Skeletal muscle cell (primary cell): ENCODE measurements at regions not wholly inside any gene's neighbourhood (a gene's known extent, or its start where the extent isn't known, plus 50 kb on each side); places are given as distances from the start of the nearest gene placed in this dataset.
"Not testable (repeated sequence)": the region's sequence is repeated elsewhere in the genome, so short reads cannot be mapped to it uniquely, and the experiment has no call there.

Experiments used
- DNase-seq: peaks from one replicate; pipeline ENCODE4 v3.0.0-alpha.2; 2010; ENCODE audit warnings: low read depth
- H3K4me3 ChIP-seq: 2 replicates; pipeline ENCODE4 v1.5.1; 2011; ENCODE audit warnings: low read depth, mild to moderate bottlenecking, control low read depth, low read length, moderate library complexity

- H3K4me3 ChIP-seq = no peak overlapping the region
- no peak for DNase-seq
Measured at GRCh38 chr20:56689318-56689717, 60.2 kb downstream of the TFAP2C start.

GRCh38 chr20:56689852-56690485 is 60.9 kb downstream of the TFAP2C start:
- no peak overlapping the region for H3K4me3 ChIP-seq
- no peak for DNase-seq

DNA sequence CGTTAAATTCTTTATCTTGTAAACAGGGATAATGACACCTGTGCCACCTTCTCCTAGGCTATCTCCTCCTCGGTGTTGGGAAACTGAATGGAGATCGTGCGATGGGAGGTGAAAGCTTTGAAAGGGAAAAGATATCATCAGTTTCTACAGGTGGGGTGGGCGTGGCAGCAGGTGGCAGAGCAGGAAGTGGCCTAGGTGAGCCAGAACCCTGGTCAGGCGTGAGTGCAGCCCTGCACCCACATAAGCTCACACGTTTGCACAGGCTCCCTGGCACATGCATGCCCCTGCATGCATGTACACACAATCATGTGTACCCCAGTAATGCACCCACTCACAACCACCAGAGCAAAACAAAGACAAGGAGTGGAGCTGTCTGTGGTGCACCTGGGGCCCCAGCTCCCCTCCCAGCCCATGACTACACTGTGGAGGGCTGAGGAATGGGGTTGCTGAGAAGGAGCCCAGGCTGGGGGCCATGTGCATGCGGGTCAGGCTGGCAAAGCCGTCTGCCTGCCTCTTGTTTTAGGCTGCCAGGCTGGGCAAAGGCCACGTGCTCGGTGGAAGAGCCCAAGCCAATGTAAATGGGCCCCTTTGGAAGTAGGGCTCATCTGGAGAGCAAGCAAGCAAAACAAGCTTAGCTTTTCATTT is 61.5 kb downstream of the TFAP2C start:
- no peak for DNase-seq
- H3K4me3 ChIP-seq = no peak overlapping the region

DNA sequence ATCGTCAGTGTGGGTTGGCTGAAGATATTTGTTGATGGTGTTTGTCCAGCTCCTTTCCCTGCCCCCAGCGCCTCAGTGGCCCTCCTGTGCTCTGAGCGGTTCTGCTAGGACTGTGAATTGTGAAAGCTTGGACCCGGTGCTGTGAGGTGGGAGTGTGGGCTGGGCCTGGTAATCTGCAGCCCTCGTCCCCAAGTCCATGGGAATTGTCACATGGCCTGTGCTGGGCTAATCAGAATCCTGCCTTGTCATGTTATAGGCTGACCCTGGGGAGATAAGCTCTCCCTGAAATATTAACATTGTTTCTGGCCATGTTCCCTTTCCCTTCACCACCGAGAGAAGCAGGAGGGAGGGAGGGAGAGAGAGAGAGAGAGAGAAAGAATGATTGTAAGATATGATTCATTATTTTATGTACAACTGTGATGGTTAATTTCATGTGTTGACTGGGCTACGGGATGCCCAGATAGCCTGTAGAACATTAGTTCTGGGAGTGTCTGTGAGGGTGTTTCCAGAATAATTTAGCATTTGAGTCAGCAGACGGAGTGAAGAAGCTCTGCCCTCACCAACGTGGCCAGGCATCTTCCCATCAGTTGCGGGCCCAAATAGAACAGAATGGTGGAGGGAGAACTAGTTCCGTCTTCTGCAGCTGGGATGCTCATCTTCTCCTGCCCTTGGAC is 62.4 kb downstream of the TFAP2C start:
- no peak overlapping the region for H3K4me3 ChIP-seq
- DNase-seq = no peak

DNA sequence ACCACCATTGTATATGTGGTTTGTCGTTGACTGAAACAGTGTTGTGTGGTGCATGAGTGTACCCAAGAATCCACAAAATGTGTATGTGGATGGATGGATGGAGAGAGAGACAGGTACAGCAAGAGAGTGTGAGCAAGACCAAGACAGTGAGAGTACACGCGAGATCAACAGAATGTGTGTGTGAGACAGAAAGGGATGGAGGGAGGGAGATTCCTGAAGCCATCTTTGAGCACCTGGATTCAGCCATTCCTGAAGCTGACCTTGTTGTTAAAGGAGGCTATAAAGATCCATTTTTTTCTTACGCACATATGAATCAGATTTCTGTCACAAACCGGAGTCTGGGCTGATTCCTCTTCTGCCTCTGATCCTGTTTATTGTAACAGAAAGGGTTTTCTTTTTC is 64.1 kb downstream of the TFAP2C start:
- no peak for DNase-seq

DNA sequence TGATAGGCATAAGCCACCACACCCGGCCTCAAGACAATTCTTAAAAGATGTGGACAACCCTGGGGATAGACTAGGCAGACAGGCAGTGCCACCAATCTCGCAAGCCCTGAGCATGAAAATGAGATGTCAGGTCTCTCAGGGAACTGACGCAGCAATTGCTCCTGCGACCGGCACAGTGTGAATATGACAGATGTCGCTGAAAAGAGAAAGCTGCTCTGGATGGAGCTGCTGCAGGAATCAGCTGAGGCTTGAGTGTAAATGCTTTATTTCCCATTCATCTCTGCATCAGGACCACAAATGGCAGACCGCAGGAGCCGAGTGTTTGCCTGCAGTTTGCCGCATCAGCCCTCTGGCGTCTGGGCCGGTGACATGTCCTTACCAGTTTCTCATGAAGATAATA is 68.4 kb downstream of the TFAP2C start:
- no peak for DNase-seq
- no peak overlapping the region for H3K4me3 ChIP-seq

More for the DNA sequence above, 64.1 kb downstream of the TFAP2C start:
- H3K4me3 ChIP-seq = no peak overlapping the region

DNA sequence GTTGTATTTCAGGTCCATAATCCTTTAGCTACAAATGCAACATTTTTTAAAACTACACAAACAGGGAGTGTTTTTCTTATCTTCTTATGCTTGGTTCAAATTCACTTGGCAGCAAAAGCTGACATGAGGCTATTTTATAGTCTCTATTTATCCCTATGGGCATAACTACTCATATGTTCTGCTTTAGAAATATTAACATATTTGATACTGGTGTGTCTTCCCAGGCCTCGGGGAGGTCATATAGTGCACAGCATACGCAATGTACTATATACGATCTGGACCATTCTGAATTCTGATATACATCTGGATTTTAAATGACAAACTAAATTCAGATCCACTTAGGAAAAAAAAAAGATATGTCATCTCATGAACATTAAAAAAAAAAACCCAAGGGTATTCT is 69.2 kb downstream of the TFAP2C start:
- H3K4me3 ChIP-seq = no peak overlapping the region
- no peak for DNase-seq

- H3K4me3 ChIP-seq = no peak overlapping the region
- DNase-seq = no peak
Measured at GRCh38 chr20:56698749-56699148, 69.6 kb downstream of the TFAP2C start.

DNA sequence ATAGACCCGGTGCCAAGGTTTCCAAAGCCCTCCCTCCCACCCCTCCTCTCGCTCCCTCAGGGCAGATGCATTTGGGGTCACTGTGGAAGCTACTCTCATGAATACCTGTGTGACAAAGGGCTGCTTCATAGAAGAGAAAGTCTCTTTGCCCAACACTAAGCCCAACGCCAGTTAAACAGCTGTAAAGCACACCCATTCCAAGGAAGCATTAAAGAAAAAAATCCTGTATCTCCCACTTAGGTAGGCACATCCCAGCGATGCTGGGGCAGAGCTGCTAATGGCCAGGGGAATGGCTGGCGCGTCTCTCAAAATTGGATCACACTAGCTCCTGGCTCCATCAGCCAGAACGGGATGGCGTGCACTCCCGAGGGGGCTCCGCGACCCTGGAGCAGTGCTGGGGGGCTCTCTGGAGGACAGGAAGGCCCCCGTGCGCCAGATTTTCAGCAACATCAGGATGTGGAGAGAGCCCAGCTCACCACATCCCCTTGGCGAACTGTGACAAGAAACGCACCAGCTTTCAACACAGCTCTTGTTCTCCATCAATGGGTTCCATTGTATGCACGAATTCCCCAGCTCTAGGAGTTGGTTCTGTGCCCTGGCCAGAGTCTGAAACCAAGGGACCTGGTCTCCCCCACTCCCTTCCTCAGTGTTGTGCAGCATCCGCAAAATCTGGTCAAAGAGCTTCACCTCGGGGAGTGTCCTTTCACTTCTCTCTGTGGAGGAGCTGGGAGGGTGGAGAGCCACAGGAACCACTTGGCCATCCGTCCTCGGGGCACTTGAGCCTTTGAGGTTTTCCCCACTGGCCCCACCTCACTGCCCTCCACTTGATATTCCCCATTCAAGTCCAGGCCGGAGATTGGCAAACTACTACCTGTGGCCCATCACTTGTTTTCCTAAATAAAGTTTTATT is 74.1 kb downstream of the TFAP2C start:
- DNase-seq = no peak
- no peak overlapping the region for H3K4me3 ChIP-seq

DNA sequence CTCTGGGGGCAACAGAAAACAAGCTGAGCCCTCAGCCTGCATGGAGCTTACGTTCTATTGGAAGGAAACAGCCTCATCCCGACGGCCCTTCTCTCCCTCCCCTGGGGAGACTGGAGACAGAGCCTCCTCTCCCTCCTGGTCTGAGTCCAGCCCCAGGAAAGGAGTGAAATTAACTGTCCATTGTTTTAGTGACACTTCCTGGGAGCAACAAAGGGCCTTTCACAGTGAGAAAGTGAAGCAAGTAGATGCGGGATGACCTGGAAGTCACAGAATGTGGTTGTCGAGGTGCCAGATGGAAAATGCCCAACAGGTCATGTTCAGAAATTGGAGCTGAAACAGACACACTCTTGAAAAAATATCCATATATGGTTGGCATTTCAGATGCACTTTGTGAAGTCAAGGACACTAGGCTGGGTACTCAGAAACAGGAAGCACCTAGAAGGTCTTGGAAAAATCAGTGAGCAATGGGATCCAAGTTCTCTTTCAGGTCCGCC is 77.8 kb downstream of the TFAP2C start:
- DNase-seq = no peak
- no peak overlapping the region for H3K4me3 ChIP-seq

DNA sequence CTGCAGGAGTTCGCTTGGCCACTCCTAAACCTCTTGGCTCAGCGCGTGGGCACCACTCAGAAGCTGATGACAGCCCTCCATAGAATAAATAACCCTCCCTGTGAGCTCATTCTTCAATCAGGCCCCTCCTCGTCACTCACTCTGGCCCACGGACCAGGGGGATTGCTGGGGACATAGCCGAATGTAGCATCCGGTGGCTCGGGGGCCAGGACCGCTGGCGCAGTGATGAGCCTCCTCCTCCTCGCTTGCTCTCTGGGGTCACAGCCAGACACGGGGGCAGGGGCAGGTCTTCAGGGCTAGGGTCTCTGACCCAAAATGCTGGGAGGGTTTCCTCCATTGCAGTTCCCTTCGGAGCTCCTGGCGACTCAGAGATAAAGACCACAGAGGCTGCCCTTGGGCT is 79.9 kb downstream of the TFAP2C start:
- H3K4me3 ChIP-seq = no peak overlapping the region
- no peak for DNase-seq

DNA sequence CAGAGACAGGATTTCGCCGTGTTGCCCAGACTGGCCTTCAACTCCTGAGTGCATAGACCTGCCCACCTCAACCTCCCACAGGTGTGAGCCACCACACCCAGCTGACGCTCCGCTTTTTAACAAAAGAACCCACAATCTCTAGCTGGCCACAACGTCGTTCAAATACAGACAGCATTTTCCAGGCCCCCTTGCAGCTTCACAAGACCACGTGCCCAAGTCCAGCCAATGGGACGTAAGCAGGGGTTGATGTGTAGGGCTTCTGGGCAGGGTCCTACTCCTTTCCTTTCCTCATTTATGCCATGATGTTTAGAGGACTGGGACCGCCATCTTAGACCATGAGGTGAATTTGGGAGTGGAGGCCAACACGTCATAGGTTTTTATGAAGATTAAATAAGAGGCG is 81.0 kb downstream of the TFAP2C start:
- no peak overlapping the region for H3K4me3 ChIP-seq
- DNase-seq = no peak

- not testable (repeated sequence) for H3K4me3 ChIP-seq, DNase-seq
Measured at GRCh38 chr20:56710577-56710976, 81.5 kb downstream of the TFAP2C start.

GRCh38 chr20:56711018-56711417 is 81.9 kb downstream of the TFAP2C start:
- DNase-seq = no peak
- H3K4me3 ChIP-seq = no peak overlapping the region

DNA sequence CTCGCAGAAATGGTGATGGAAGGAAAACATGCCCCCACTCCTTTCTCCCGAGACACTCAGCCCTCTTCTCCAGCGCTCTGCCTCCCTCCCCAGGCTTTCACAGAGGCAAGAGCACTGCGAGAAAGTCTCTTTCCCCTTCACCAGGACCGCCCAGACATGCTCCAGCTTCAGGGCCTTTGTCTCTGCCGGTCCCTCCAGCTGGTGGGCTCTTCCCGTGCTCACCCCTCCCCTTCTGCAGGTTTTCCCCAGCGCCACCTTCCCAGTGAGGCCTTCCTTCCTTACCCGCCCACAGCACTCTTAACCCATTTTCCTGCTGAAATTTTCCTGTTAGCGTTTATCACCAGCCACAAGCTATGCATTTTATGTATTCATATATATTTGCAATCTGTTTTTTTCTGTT is 86.2 kb downstream of the TFAP2C start:
- H3K4me3 ChIP-seq = no peak overlapping the region
- DNase-seq = no peak

GRCh38 chr20:56715902-56716519 is 86.9 kb downstream of the TFAP2C start:
- DNase-seq = no peak
- no peak overlapping the region for H3K4me3 ChIP-seq

- no peak overlapping the region for H3K4me3 ChIP-seq
- no peak for DNase-seq
Measured at GRCh38 chr20:56716806-56717205, 87.7 kb downstream of the TFAP2C start.

DNA sequence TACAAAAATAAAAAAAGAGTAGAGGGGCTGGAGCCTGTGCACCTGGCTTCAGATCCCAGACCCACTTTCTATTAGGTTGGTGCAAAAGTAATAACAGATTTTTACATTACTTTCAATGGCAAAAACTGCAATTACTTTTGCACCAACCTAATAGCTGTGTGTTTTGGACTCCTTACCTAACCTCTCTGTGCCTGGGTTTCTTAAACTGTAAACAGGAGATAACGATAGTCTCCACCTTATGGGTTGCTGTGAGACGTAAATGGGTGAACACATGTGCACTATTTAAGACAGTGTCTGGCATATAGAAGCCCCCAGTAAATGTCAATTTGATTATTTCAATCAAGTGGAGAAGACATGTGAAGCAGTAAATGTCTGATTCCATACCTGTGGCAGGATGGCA is 89.7 kb downstream of the TFAP2C start:
- DNase-seq = no peak
- H3K4me3 ChIP-seq = no peak overlapping the region

DNA sequence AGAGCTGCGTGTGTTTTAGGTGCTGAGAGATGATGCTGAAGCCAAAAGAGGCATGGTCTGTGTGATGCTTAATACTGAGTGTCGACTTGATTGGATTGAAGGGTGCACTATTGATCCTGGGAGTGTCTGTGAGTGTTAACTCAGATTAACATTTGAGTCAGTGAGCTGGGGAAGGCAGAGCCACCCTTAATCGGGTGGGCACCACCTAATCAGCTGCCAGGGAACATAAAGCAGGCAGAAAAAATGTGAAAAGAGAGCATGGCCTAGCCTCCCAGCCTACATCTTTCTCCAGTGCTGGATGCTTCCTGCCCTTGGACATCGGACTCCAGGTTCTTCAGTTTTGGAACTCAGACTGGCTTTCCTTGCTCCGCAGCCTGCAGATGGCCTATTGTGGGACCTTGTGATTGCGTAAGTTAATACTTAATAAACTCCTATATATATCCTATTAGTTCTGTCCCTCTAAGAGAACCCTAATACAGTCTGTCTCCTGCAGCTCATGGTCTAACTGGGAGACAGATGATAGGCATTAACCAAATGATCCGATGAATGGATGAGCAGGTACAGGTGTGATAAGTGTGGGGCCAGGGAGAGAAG is 91.6 kb downstream of the TFAP2C start:
- no peak for DNase-seq
- H3K4me3 ChIP-seq = no peak overlapping the region
